22Rv1 (cell line): ENCODE measurements at regions not wholly inside any gene's neighbourhood (a gene's known extent, or its start where the extent isn't known, plus 50 kb on each side); places are given as distances from the start of the nearest gene placed in this dataset.

Experiments used
- H3K27ac ChIP-seq: fragments of 450-650 bp; 2 replicates; pipeline ENCODE4 v1.5.1; 2017
- ZFX ChIP-seq: fragments of 450-650 bp; IDR thresholded peaks from 2 replicates; pipeline ENCODE4 v1.6.1; 2017; ENCODE audit warnings: antibody characterized with exemption, borderline replicate concordance
- TF ChIP-seq, protein P1 (sequence below): fragments of 450-650 bp; IDR thresholded peaks from 2 replicates; pipeline ENCODE4 v1.5.1; 2017; ENCODE audit warnings: mild to moderate bottlenecking

DNA sequence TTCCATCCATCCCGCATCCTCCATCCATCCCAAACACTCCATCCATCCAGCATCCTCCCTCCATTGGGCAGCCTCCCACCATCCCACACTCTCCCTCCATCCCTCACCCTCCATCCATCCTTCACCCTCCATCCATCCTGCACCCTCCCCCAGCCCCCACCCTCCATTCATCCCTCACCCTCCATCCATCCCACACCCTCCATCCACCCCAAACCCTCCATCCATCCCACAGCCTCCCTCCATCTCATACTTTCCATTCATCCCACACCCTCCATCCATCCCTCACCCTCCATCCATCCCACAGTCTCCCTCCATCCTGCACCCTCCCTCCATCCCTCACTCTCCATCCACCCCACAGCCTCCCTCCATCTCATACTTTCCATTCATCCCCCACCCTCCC, 60.4 kb downstream of the FOXI2 start:
- TF ChIP-seq, protein P1, sequence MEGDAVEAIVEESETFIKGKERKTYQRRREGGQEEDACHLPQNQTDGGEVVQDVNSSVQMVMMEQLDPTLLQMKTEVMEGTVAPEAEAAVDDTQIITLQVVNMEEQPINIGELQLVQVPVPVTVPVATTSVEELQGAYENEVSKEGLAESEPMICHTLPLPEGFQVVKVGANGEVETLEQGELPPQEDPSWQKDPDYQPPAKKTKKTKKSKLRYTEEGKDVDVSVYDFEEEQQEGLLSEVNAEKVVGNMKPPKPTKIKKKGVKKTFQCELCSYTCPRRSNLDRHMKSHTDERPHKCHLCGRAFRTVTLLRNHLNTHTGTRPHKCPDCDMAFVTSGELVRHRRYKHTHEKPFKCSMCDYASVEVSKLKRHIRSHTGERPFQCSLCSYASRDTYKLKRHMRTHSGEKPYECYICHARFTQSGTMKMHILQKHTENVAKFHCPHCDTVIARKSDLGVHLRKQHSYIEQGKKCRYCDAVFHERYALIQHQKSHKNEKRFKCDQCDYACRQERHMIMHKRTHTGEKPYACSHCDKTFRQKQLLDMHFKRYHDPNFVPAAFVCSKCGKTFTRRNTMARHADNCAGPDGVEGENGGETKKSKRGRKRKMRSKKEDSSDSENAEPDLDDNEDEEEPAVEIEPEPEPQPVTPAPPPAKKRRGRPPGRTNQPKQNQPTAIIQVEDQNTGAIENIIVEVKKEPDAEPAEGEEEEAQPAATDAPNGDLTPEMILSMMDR = no peak
- no peak for TF ChIP-seq ZFX
- no peak overlapping the region for H3K27ac ChIP-seq

DNA sequence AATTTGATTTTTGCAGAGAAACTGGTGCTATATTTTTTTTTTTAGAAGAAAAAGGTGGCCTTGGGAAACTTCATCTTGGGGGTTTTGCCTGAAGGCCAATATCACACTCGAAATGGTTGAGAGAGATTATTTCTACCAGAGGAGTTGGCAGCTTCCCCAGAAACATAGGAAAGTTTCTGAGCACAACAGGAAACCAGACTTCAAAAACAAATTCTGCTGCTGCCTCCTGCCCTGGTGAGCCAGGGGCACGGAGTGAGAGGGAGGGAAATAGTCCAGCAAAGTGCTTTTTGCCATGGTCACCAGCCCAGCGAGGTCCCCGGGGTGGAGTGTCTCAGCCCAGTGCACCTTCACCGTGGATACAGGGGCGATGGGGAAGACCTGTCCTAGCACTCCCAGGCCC, 61.1 kb downstream of the FOXI2 start:
- H3K27ac ChIP-seq = no peak overlapping the region
- TF ChIP-seq, protein P1 = no peak
- TF ChIP-seq ZFX = no peak

DNA sequence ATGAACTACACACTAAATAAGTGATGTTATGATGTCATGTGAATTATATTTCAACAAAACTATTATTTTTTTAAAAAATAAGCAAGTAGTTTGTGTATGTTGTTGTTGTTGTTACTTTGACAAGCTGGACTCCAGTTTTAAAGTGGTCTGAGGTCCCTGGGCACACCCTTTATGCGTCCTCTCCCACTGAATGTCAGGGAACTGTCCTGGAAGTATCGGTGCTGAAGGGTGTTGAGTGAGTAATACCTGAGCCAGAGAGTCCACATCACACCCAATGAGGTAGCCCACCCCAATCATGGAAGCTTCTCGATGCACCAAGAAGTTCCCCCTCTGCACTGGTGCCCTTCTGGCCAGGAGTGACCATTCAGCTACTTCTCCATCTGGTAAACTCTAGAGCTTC, 64.3 kb downstream of the FOXI2 start:
- no peak for TF ChIP-seq ZFX
- TF ChIP-seq, protein P1 = no peak
- no peak overlapping the region for H3K27ac ChIP-seq

DNA sequence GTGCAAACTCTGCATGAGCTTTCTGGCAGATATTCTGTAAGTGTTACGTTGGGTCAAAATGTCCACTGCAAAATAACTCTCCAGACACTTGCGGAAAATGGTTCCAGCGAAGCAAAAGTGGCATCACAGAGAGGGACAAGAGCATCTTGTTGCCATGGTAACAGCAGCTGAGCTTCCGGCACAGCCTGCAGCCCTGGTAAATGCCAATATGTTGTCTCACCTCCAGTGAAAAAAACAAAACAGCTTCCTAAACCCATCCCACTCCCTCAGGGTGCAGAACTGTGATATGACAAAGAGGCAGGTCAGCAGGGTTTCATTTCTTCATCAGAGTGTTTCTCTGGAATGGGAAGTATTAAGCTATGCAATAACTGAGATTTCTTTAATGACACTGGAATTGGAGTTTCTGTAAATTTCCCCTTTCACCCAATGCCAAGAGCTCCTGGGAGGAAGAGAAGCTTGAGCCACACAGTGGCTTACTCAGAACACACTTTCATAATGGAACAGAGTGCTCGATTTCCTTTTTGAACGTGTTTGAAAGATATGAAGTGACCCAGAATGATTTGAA, 65.6 kb downstream of the FOXI2 start:
- TF ChIP-seq, protein P1 = no peak
- no peak for TF ChIP-seq ZFX
- no peak overlapping the region for H3K27ac ChIP-seq

DNA sequence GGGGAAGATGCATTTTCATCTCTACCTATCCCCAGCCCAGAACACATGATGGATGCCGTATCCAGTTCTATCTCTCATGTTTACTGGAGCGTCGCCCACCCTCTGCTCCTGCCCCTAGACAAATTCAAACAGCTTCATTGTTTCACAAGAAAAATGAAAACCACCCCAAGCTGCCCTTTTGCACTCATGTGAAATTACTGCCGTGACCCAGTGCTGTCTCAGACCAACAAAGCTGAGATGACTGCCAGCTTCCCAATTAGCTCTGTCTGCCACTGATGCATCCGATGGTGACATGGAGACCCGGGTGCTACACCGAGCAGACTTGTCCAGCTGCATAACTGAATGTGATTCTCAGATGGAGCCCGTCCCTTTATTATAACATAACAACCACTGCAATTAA, 67.7 kb downstream of the FOXI2 start:
- no peak overlapping the region for H3K27ac ChIP-seq
- TF ChIP-seq ZFX = no peak
- TF ChIP-seq, protein P1 = no peak

DNA sequence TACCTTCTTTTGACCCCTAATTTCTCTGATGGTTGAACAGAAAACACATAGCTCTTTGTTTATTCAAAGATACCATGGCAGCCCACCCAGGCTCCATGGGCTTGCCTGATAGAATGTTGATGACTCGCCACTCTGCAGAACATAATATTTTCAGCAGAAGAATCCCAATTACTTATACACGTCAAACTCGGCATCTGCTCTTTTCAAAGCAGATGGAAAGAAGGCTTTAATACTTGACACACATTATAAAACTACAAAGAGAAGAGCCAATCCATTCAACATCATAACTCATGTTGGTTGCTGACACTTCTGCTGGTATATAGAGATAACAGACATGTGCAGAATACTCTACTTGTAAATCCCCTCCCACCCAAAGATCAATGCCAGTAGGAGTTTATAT, 69.0 kb downstream of the FOXI2 start:
- no peak overlapping the region for H3K27ac ChIP-seq
- TF ChIP-seq ZFX = no peak
- TF ChIP-seq, protein P1 = no peak

DNA sequence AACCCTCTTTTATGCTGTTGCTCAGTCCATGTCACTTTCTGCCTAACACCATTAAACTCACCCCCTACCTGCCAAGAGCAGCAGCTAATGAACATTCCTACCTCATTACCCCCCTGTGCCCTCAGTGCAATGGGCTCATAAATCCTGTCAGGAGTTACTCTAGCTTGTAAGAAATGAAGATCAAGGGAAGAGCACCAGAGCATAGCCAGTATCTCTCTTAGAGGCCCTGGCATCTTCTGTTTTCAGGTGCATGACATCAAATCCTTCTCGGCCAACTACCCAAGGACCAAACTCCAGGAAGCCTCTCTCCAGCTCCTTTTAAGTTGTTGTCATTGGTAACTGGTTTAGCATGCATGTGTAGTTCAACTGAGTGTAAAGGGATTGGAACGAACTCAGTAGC, 75.1 kb downstream of the FOXI2 start:
- TF ChIP-seq, protein P1 = no peak
- no peak for TF ChIP-seq ZFX
- no peak overlapping the region for H3K27ac ChIP-seq
